ENCODE measurements at regions not wholly inside any gene's neighbourhood (a gene's known extent, or its start where the extent isn't known, plus 50 kb on each side); places are given as distances from the start of the nearest gene placed in this dataset.

DNA sequence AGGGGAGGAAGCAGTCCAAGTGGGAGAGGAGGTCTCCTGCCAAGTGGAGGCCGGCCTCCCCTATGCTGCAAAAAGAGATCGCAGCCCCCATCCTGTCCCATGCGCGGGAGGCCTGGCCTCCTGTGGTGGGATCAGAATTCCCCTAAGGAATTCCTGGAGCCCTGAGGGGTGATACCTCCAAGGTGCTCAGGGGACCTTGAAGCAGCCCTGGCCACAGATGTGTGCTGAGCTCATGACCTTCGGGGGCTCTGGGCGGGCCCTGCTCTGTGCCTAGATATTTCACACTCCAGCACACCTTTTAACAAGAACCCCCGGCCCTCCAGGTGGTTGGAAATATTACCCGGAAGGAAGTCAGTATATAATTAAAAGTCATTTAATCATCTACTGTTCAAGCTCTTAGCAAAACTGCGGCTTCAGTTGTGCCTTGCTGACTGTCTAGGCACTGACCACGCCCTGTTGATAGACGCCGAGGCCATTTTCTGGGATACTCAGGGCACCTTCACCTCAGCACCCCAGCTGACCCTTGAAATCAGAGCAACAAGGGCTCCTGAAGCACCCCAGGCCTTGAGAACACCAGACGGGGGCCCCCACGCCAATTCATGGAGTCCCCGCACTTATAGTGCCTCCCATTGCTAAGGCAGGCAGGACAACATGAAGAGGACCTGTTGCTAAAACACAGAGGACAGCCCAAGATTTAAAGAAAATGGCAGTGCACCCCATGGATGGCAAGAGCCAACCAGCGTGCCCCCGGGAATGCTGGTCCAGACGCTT is 119.1 kb downstream of the NDUFA10 start:
- H3K4me3 ChIP-seq = no peak overlapping the region
- no peaks in the 10 kb centered on the region for H3K36me3 ChIP-seq
- DNase-seq (ENCODE audit: low spot score in 2 of 2) = no peak
- no peak overlapping the region for H3K27ac ChIP-seq
- 96% methylated on average over 14 of the region's 18 CpGs for WGBS
- no peaks in the 10 kb centered on the region for H3K27me3 ChIP-seq
- no peaks in the 10 kb centered on the region for H3K9me3 ChIP-seq
- H3K4me1 ChIP-seq = peaks cover 3% of the 10 kb centered on the region
- no peak for TF ChIP-seq EP300 (IDR thresholded peaks at IDR 0.05)
- TF ChIP-seq, protein P1, sequence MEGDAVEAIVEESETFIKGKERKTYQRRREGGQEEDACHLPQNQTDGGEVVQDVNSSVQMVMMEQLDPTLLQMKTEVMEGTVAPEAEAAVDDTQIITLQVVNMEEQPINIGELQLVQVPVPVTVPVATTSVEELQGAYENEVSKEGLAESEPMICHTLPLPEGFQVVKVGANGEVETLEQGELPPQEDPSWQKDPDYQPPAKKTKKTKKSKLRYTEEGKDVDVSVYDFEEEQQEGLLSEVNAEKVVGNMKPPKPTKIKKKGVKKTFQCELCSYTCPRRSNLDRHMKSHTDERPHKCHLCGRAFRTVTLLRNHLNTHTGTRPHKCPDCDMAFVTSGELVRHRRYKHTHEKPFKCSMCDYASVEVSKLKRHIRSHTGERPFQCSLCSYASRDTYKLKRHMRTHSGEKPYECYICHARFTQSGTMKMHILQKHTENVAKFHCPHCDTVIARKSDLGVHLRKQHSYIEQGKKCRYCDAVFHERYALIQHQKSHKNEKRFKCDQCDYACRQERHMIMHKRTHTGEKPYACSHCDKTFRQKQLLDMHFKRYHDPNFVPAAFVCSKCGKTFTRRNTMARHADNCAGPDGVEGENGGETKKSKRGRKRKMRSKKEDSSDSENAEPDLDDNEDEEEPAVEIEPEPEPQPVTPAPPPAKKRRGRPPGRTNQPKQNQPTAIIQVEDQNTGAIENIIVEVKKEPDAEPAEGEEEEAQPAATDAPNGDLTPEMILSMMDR (IDR thresholded peaks at IDR 0.05) = no peak
- no peak for TF ChIP-seq POLR2AphosphoS5 (IDR thresholded peaks at IDR 0.05)
- no peak for TF ChIP-seq POLR2A (IDR thresholded peaks at IDR 0.05)

DNA sequence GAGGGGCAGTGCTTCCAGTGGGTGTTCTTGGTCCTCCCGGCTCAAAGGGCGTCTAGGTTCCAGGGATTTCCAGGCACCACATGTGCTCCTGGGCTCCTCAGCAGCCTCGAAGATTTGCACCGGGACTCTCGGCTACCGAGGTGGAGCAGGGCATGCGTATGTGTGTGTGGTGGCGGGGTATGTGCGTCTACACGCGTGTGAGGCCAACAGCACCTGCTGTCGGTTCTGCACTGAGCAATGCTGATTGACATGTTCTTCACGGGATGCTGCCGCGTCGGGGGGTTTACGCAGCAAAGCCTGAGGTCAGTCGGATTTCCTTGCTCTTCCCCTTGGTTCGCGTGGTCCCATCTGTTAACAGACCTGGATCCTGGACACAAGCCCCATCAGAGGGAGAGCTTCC is 119.8 kb downstream of the NDUFA10 start:
- WGBS = 100% methylated on average over 1 of the region's 20 CpGs
- TF ChIP-seq EP300 (IDR thresholded peaks at IDR 0.05) (no peak), POLR2AphosphoS5 (IDR thresholded peaks at IDR 0.05) (no peak), POLR2A (IDR thresholded peaks at IDR 0.05) (no peak)
- TF ChIP-seq, protein P1 (IDR thresholded peaks at IDR 0.05) = no peak
- Histone ChIP-seq H3K36me3 (no peaks in the 10 kb centered on the region), H3K27ac (no peak overlapping the region), H3K4me3 (no peak overlapping the region), H3K9me3 (no peaks in the 10 kb centered on the region), H3K4me1 (no peaks in the 10 kb centered on the region), H3K27me3 (no peaks in the 10 kb centered on the region)
- no peak for DNase-seq (ENCODE audit: low spot score in 2 of 2)

DNA sequence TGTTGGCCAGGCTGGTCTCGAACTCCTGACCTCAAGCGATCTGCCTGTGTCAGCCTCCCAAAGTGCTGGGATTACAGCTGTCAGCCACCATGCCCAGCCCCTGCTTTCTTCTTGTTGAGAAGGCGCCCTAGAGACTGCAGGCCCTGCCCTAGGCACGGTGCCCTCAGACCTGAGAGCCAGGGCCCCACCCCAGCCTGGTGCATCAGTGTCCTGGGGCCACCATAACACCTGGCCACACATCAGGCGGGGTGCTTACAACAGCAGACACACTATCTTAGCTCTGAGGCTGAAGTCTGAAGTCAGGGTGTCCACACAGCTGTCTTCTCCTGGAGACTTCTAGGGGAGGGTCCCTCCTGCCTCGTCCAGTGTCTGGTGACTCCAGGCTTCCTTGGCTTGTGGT is 120.6 kb downstream of the NDUFA10 start:
- peak in 1 of 2 donors; percentile 72 for DNase-seq (ENCODE audit: low spot score in 2 of 2)

DNA sequence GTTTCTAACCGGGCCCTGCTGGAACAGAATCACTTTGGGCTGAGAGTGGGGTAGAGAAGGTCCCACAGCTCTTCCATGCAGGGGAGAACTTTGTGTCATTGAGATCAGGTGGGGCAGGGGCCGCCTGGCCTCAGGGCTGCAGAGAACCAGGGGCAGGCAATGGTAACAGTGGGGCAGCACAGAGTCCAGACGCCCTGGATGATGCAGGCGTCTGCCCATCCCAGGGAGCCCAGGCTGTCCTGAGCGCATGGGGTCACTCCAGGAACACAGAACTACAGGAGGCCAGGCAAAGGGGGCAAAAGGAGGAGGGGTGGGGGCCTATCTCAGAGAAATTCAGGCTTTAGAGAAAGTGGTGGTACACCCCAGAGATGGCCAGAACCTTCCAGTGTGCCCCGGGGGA is 121.3 kb downstream of the NDUFA10 start:
- DNase-seq (ENCODE audit: low spot score in 2 of 2) = peak in 1 of 2 donors; percentile 38
- TF ChIP-seq EP300 (IDR thresholded peaks at IDR 0.05) = no peak
- TF ChIP-seq POLR2AphosphoS5 (IDR thresholded peaks at IDR 0.05) = no peak
- TF ChIP-seq, protein P1 (IDR thresholded peaks at IDR 0.05) = no peak
- 90% methylated on average over 6 of the region's 6 CpGs for WGBS

More for the DNA sequence above, 120.6 kb downstream of the NDUFA10 start:
- Histone ChIP-seq H3K27ac (no peak overlapping the region), H3K36me3 (no peaks in the 10 kb centered on the region), H3K9me3 (no peaks in the 10 kb centered on the region), H3K4me1 (no peaks in the 10 kb centered on the region), H3K4me3 (no peak overlapping the region), H3K27me3 (no peaks in the 10 kb centered on the region)
- WGBS = 94% methylated on average over 5 of the region's 6 CpGs
- TF ChIP-seq, protein P1 (IDR thresholded peaks at IDR 0.05) = no peak
- TF ChIP-seq POLR2AphosphoS5 (IDR thresholded peaks at IDR 0.05) (no peak), EP300 (IDR thresholded peaks at IDR 0.05) (no peak), POLR2A (IDR thresholded peaks at IDR 0.05) (no peak)

DNA sequence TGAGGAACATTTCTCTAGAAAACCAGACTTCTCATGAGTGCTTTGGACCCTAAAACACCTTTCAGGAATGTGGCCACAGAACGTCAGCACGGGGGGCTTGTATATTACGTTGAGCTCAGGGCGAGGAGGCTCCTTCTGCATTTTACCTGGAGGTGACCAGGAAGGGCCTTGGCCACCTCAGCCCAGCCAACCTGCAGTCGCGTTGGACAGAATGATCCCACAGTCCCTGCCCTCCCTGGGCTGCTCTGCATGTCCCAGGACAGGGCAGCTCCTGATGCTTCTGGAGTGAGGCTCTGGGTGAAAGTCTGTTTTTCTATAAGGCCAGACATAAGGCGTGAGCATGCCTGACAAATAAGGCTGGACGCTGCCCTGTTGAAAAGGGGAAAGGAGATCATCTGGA is 121.9 kb downstream of the NDUFA10 start:
- Histone ChIP-seq H3K4me3 (no peak overlapping the region), H3K36me3 (no peaks in the 10 kb centered on the region), H3K27me3 (no peaks in the 10 kb centered on the region), H3K4me1 (no peaks in the 10 kb centered on the region), H3K27ac (no peak overlapping the region), H3K9me3 (no peaks in the 10 kb centered on the region)
- WGBS = 91% methylated on average over 6 of the region's 8 CpGs
- DNase-seq (ENCODE audit: low spot score in 2 of 2) = peak in 1 of 2 donors; percentile 64
- TF ChIP-seq POLR2A (IDR thresholded peaks at IDR 0.05) = no peak
- TF ChIP-seq EP300 (IDR thresholded peaks at IDR 0.05) = no peak
- TF ChIP-seq POLR2AphosphoS5 (IDR thresholded peaks at IDR 0.05) = no peak
- TF ChIP-seq, protein P1 (IDR thresholded peaks at IDR 0.05) = no peak

More for the DNA sequence above, 121.3 kb downstream of the NDUFA10 start:
- Histone ChIP-seq H3K4me3 (no peak overlapping the region), H3K27me3 (no peaks in the 10 kb centered on the region), H3K27ac (no peak overlapping the region), H3K36me3 (no peaks in the 10 kb centered on the region), H3K9me3 (no peaks in the 10 kb centered on the region), H3K4me1 (no peaks in the 10 kb centered on the region)

Data from suprapubic skin (tissue), 4 donors.